Stimulated activated naive CD8-positive, alpha-beta T cell treated with anti-CD3 and anti-CD28 coated beads, Interleukin-15, Interleukin-2, amounts not matched to agents 100 ng/mL and 50 ng/mL, for 24 hours (primary cell): ENCODE measurements at regions not wholly inside any gene's neighbourhood (a gene's known extent, or its start where the extent isn't known, plus 50 kb on each side); places are given as distances from the start of the nearest gene placed in this dataset.

Experiments used
- H3K27ac Mint-ChIP-seq: one replicate; pipeline ENCODE4 v1.8.0; 2021; ENCODE audit warnings: mild to moderate bottlenecking, mixed read lengths
- H3K27me3 Mint-ChIP-seq: one replicate; pipeline ENCODE4 v1.8.0; 2021; ENCODE audit warnings: mixed read lengths
- H3K36me3 Mint-ChIP-seq: one replicate; pipeline ENCODE4 v1.8.0; 2021; ENCODE audit warnings: low read depth, mixed read lengths
- H3K4me1 Mint-ChIP-seq: one replicate; pipeline ENCODE4 v1.8.0; 2021; ENCODE audit warnings: low read depth, mixed read lengths
- H3K4me3 Mint-ChIP-seq: one replicate; pipeline ENCODE4 v1.8.0; 2021; ENCODE audit warnings: mild to moderate bottlenecking, mixed read lengths
- H3K9me3 Mint-ChIP-seq: one replicate; pipeline ENCODE4 v1.8.0; 2021; ENCODE audit warnings: mixed read lengths

- Mint-ChIP-seq H3K27ac (no peak overlapping the region), H3K4me1 (no peaks in the 10 kb centered on the region), H3K36me3 (no peaks in the 10 kb centered on the region), H3K27me3 (no peaks in the 10 kb centered on the region), H3K9me3 (no peaks in the 10 kb centered on the region), H3K4me3 (no peak overlapping the region)
Measured at GRCh38 chr10:120997313-120997712, 146.2 kb downstream of the WDR11 start.

DNA sequence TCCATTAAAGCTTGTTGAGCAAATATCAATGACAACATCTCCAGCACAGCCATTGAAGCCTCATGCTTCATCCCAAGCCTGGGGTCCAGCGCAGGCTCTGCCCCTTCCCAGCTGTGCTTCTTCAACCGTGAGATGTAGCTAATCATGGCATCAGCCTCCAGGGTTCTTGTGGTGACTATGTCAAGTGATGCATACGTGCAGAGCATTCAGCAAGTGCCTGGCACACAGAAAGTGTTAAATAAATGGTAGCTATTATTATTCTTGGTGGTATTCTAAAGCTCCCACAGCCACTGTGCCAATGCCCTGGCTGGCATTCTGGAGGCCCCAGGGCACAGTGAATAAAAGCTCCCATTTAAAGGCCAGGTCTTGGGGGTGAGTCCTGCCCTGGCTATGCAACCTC is 146.6 kb downstream of the WDR11 start:
- no peak overlapping the region for H3K4me3 Mint-ChIP-seq
- H3K9me3 Mint-ChIP-seq = no peaks in the 10 kb centered on the region
- H3K4me1 Mint-ChIP-seq = no peaks in the 10 kb centered on the region
- H3K36me3 Mint-ChIP-seq = no peaks in the 10 kb centered on the region
- no peak overlapping the region for H3K27ac Mint-ChIP-seq
- no peaks in the 10 kb centered on the region for H3K27me3 Mint-ChIP-seq

- Mint-ChIP-seq H3K27me3 (no peaks in the 10 kb centered on the region), H3K27ac (no peak overlapping the region), H3K36me3 (no peaks in the 10 kb centered on the region), H3K4me3 (no peak overlapping the region), H3K4me1 (no peaks in the 10 kb centered on the region), H3K9me3 (no peaks in the 10 kb centered on the region)
Measured at GRCh38 chr10:120998251-120998650, 147.1 kb downstream of the WDR11 start.

GRCh38 chr10:120998782-120999285 is 147.7 kb downstream of the WDR11 start:
- Mint-ChIP-seq H3K27me3 (no peaks in the 10 kb centered on the region), H3K4me3 (no peak overlapping the region), H3K4me1 (no peaks in the 10 kb centered on the region), H3K36me3 (no peaks in the 10 kb centered on the region), H3K9me3 (peaks cover under 1% of the 10 kb centered on the region), H3K27ac (no peak overlapping the region)

- Mint-ChIP-seq H3K4me1 (no peaks in the 10 kb centered on the region), H3K27ac (no peak overlapping the region), H3K9me3 (peaks cover 10% of the 10 kb centered on the region), H3K27me3 (no peaks in the 10 kb centered on the region), H3K36me3 (no peaks in the 10 kb centered on the region), H3K4me3 (no peak overlapping the region)
Measured at GRCh38 chr10:120999868-121000267, 148.7 kb downstream of the WDR11 start.

- Mint-ChIP-seq H3K4me1 (no peaks in the 10 kb centered on the region), H3K4me3 (no peak overlapping the region), H3K27ac (no peak overlapping the region), H3K27me3 (no peaks in the 10 kb centered on the region), H3K36me3 (no peaks in the 10 kb centered on the region), H3K9me3 (peaks cover 29% of the 10 kb centered on the region)
Measured at GRCh38 chr10:121002586-121003205, 151.5 kb downstream of the WDR11 start.

- Mint-ChIP-seq H3K27me3 (no peaks in the 10 kb centered on the region), H3K9me3 (peaks cover 33% of the 10 kb centered on the region), H3K4me1 (no peaks in the 10 kb centered on the region), H3K36me3 (no peaks in the 10 kb centered on the region), H3K27ac (no peak overlapping the region), H3K4me3 (no peak overlapping the region)
Measured at GRCh38 chr10:121005948-121006587, 154.9 kb downstream of the WDR11 start.

DNA sequence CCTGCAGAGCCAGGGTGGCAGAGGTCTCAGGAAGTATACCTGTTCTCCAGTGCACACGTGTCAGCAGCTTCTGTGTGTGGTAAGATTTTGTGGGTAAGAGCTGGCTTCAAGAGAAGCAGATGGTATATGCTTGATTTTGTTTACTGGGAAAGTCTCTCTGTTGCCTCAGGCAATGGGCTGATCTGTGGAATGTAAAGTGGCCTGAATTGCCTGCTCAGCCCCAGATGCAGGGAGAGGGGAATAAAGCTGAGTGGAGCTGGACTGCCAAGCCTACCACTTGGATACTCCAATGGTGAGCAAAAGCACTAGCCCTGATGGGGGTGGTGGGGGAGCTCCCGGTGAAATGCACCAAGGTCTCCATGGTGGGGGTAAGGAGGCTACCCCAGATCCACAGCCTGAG is 156.1 kb downstream of the WDR11 start:
- Mint-ChIP-seq H3K27ac (no peak overlapping the region), H3K36me3 (no peaks in the 10 kb centered on the region), H3K4me3 (no peak overlapping the region), H3K4me1 (no peaks in the 10 kb centered on the region), H3K27me3 (no peaks in the 10 kb centered on the region), H3K9me3 (peaks cover 33% of the 10 kb centered on the region)

GRCh38 chr10:121015916-121016315 is 164.8 kb downstream of the WDR11 start:
- H3K9me3 Mint-ChIP-seq = no peaks in the 10 kb centered on the region
- H3K27me3 Mint-ChIP-seq = peaks cover 6% of the 10 kb centered on the region
- no peak overlapping the region for H3K4me3 Mint-ChIP-seq
- H3K36me3 Mint-ChIP-seq = no peaks in the 10 kb centered on the region
- H3K27ac Mint-ChIP-seq = no peak overlapping the region
- no peaks in the 10 kb centered on the region for H3K4me1 Mint-ChIP-seq

- Mint-ChIP-seq H3K4me3 (no peak overlapping the region), H3K4me1 (no peaks in the 10 kb centered on the region), H3K27ac (no peak overlapping the region), H3K9me3 (peaks cover 4% of the 10 kb centered on the region), H3K27me3 (no peaks in the 10 kb centered on the region), H3K36me3 (no peaks in the 10 kb centered on the region)
Measured at GRCh38 chr10:121024905-121025584, 173.9 kb downstream of the WDR11 start.

- Mint-ChIP-seq H3K9me3 (peaks cover 4% of the 10 kb centered on the region), H3K4me3 (no peak overlapping the region), H3K27ac (no peak overlapping the region), H3K4me1 (no peaks in the 10 kb centered on the region), H3K36me3 (no peaks in the 10 kb centered on the region), H3K27me3 (no peaks in the 10 kb centered on the region)
Measured at GRCh38 chr10:121025731-121026130, 174.6 kb downstream of the WDR11 start.

GRCh38 chr10:121027371-121027770 is 176.2 kb downstream of the WDR11 start:
- no peaks in the 10 kb centered on the region for H3K9me3 Mint-ChIP-seq
- H3K27me3 Mint-ChIP-seq = no peaks in the 10 kb centered on the region
- H3K4me3 Mint-ChIP-seq = no peak overlapping the region
- H3K27ac Mint-ChIP-seq = no peak overlapping the region
- no peaks in the 10 kb centered on the region for H3K36me3 Mint-ChIP-seq
- H3K4me1 Mint-ChIP-seq = no peaks in the 10 kb centered on the region

GRCh38 chr10:121032460-121032859 is 181.3 kb downstream of the WDR11 start:
- Mint-ChIP-seq H3K27ac (no peak overlapping the region), H3K36me3 (no peaks in the 10 kb centered on the region), H3K9me3 (no peaks in the 10 kb centered on the region), H3K27me3 (no peaks in the 10 kb centered on the region), H3K4me3 (no peak overlapping the region), H3K4me1 (no peaks in the 10 kb centered on the region)

DNA sequence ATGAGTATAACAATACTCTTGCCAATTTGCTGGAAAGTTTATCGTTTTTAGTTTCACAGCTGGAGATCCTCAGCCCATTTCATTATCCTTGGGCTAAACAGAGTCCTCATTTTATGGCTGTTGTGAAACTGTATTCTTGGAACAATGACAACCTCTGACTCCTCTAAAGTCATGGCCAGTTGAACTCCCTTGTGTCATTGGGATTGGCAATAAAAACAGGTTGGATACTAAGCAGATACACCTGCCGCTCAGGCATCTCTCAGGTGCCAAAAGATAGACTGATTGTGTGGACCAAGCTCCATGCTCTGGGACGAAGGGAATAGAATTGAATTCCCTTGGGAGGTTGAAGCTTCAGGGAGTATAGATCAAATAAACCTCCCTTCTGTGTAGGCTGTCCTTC is 182.2 kb downstream of the WDR11 start:
- no peaks in the 10 kb centered on the region for H3K36me3 Mint-ChIP-seq
- H3K27me3 Mint-ChIP-seq = no peaks in the 10 kb centered on the region
- H3K9me3 Mint-ChIP-seq = no peaks in the 10 kb centered on the region
- no peak overlapping the region for H3K27ac Mint-ChIP-seq
- no peak overlapping the region for H3K4me3 Mint-ChIP-seq
- H3K4me1 Mint-ChIP-seq = no peaks in the 10 kb centered on the region

GRCh38 chr10:121036431-121036830 is 185.3 kb downstream of the WDR11 start:
- Mint-ChIP-seq H3K27ac (no peak overlapping the region), H3K36me3 (no peaks in the 10 kb centered on the region), H3K4me3 (no peak overlapping the region), H3K27me3 (no peaks in the 10 kb centered on the region), H3K9me3 (no peaks in the 10 kb centered on the region), H3K4me1 (no peaks in the 10 kb centered on the region)
